ENCODE measurements at regions not wholly inside any gene's neighbourhood (a gene's known extent, or its start where the extent isn't known, plus 50 kb on each side); places are given as distances from the start of the nearest gene placed in this dataset.

GRCh38 chr13:90952326-90952725 lies 395.2 kb upstream of the MIR17HG start:
- TF ChIP-seq CTCF (conservative IDR thresholded peaks at IDR 0.05) (no peak), EZH2 (IDR thresholded peaks at IDR 0.05; ENCODE audit: low read depth) (no peak)
